ENCODE measurements at regions not wholly inside any gene's neighbourhood (a gene's known extent, or its start where the extent isn't known, plus 50 kb on each side); places are given as distances from the start of the nearest gene placed in this dataset.

- peak; percentile 4 for DNase-seq (ENCODE audit: low read depth)
- TF ChIP-seq CTCF (conservative IDR thresholded peaks at IDR 0.05; ENCODE audit: low read depth, low read length), result no peak
- H3K4me3 ChIP-seq (ENCODE audit: low read depth, low read length), result no peak overlapping the region
Measured at GRCh38 chr4:117385526-117385925, 300.1 kb upstream of the TRAM1L1 start.

- no peak for TF ChIP-seq CTCF (conservative IDR thresholded peaks at IDR 0.05; ENCODE audit: low read depth, low read length)
- no peak overlapping the region for H3K4me3 ChIP-seq (ENCODE audit: low read depth, low read length)
- DNase-seq (ENCODE audit: low read depth), result no peak
Measured at GRCh38 chr4:117387072-117387471, 301.7 kb upstream of the TRAM1L1 start.

- TF ChIP-seq CTCF (conservative IDR thresholded peaks at IDR 0.05; ENCODE audit: low read depth, low read length), result no peak
- peak overlapping the region; percentile 21 for H3K4me3 ChIP-seq (ENCODE audit: low read depth, low read length)
- DNase-seq (ENCODE audit: low read depth), result peak; percentile 83
Measured at GRCh38 chr4:117400039-117400835, 314.9 kb upstream of the TRAM1L1 start.

GRCh38 chr4:117412661-117413060 is 327.3 kb upstream of the TRAM1L1 start:
- no peak for TF ChIP-seq CTCF (conservative IDR thresholded peaks at IDR 0.05; ENCODE audit: low read depth, low read length)
- no peak for DNase-seq (ENCODE audit: low read depth)
- H3K4me3 ChIP-seq (ENCODE audit: low read depth, low read length), result no peak overlapping the region

- TF ChIP-seq CTCF (conservative IDR thresholded peaks at IDR 0.05; ENCODE audit: low read depth, low read length), result no peak
- DNase-seq (ENCODE audit: low read depth), result peak; percentile 6
- H3K4me3 ChIP-seq (ENCODE audit: low read depth, low read length), result no peak overlapping the region
Measured at GRCh38 chr4:117417856-117418255, 332.5 kb upstream of the TRAM1L1 start.

GRCh38 chr4:117420948-117421347 is 335.6 kb upstream of the TRAM1L1 start:
- DNase-seq (ENCODE audit: low read depth), result no peak
- no peak for TF ChIP-seq CTCF (conservative IDR thresholded peaks at IDR 0.05; ENCODE audit: low read depth, low read length)
- no peak overlapping the region for H3K4me3 ChIP-seq (ENCODE audit: low read depth, low read length)

- TF ChIP-seq CTCF (conservative IDR thresholded peaks at IDR 0.05; ENCODE audit: low read depth, low read length), result no peak
- no peak for DNase-seq (ENCODE audit: low read depth)
- H3K4me3 ChIP-seq (ENCODE audit: low read depth, low read length), result no peak overlapping the region
Measured at GRCh38 chr4:117421706-117422105, 336.3 kb upstream of the TRAM1L1 start.

All from choroid plexus epithelial cell (primary cell).